HTR-8/SVneo (cell line): ENCODE measurements at regions not wholly inside any gene's neighbourhood (a gene's known extent, or its start where the extent isn't known, plus 50 kb on each side); places are given as distances from the start of the nearest gene placed in this dataset.

ENCODE experiments used
- DNase-seq: peaks from one replicate; pipeline ENCODE4 v3.0.0; 2011; ENCODE audit warnings: low spot score, mixed read lengths; ENCODE audit not compliant: insufficient read length
- FAIRE-seq: peaks from 2 replicates; lab custom pipeline; 2011; peaks lifted over from hg19 to GRCh38; lab: Jason Lieb, UNC

DNA sequence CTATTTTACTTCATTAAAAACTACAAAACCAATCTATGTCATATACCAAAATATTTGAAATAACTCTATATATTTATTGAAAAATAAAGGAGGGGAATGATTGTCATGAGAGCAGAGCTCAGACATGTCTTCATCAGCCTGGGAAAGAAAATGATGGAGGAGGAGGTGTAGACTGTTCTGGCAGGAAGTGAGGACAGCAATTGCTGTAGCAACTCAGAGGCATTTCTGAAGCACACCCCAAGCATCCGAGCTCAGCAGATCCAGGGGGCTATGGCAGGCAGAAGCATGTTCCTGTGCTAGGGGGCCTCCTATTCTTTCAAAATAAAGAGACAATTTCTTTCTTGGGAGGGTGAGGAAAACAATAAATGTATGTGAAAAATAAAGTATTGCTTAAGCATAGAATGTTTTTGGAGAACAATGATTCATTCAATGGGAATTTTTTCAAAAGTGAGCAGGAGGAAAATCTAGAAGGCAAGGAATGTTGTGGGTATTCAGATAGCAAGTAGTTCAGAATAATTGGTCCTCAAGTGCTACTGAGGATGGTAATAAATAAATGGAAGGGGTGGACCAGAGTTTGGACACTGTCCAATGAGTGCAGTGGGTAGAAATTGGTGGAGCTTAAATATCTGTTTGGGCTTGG lies 383.4 kb downstream of the CDH11 start:
- DNase-seq: no peak

DNA sequence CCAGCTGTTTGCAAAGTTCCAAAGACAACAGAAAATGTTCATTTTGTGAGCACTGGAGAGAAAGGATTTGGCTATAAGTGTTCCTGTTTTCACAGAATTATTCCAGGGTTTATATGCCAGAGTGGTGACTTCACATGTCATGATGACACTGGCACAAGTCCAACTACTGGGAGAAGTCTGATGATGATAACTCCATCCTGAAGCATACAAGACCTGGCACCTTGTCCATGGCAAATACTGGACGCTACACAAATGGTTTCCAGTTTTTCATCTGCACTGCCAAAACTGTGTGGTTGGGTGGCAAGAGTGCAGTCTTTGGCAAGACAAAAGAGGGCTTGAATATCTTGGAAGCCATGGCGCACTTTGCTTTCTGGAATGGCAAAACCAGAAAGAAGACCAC lies 385.0 kb downstream of the CDH11 start:
- DNase-seq: no peak
- no peak for FAIRE-seq

More for the DNA sequence above, 383.4 kb downstream of the CDH11 start:
- no peak for FAIRE-seq

GRCh38 chr16:64731891-64732290 lies 390.0 kb downstream of the CDH11 start:
- DNase-seq: no peak

DNA sequence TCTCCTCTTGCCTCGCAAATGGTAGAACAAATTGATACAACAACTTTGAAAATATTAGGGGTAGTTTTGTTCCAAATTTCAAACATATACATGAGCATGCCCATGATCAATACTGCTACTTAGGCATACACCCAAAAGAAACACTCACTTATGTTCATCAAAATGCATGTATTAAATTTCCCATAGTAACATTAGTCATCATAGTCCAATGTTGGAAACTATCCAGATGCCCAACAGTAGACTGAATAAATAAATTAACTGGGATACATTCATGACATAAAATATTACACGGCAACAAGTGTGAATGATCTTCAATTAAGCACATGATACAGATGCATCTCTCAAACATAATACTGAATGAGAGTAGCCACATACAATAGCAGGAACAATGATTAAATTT lies 391.6 kb downstream of the CDH11 start:
- DNase-seq: no peak

More at GRCh38 chr16:64731891-64732290, 390.0 kb downstream of the CDH11 start:
- FAIRE-seq: no peak

GRCh38 chr16:64724339-64724738 lies 397.5 kb downstream of the CDH11 start:
- DNase-seq: no peak
- FAIRE-seq: no peak

More for the DNA sequence above, 391.6 kb downstream of the CDH11 start:
- no peak for FAIRE-seq

DNA sequence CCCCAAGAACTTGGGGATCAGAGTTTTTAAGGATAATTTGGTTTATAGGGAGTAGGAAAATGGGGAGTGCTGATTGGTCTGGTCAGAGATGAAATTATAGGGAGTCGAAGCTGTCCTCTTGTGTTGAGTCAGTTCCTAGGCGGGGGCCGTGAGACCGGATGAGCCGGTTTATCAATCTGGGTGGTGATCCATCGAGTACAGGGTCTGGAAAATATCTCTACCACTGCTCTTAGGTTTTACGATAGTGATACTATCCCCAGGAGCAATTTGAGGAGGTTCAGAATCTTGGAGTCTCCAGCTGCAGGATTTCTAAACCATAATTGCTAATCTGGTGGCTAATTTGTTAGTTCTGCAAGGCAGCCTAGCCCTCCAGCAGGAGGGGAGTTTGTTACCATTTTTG lies 403.4 kb downstream of the CDH11 start:
- FAIRE-seq: no peak
- DNase-seq: no peak

DNA sequence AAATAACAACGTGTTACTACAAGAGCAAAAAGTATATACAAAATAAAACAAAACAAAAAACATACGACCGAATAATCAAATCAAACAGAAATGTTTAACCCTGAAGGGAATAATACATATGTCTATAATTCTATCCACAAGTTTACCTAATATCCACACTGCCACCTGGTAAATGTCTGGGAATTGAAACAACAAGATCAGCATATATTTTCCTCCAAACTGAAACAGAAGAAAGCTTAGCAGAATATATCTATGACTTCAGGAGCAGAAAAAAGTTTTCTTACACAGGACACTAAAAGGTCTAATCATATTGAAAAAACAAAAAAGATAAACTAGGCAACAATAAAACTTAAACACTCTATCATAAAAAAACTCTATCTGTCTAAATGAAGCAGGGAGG lies 404.0 kb downstream of the CDH11 start:
- DNase-seq (no peak), FAIRE-seq (no peak)

- FAIRE-seq (no peak), DNase-seq (no peak)
Observed at GRCh38 chr16:64715624-64716023, 406.2 kb downstream of the CDH11 start.

DNA sequence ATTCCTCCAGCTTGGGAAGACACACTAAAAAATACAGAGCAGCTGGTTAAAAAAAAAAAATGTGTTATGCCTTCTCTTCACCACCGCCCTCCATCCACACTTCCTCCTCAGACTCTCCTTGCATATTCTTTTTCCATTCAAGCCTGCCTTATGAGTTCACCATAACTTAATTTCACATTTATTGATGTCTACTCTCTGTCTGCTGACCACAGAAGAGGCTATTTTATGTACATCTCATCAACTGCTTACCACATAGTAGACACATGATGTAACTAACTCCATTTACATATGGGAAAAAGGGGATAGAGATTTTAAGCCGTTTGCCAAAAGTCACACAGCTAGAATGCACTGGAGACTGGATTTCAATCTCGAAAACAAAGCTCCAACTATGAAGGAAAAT lies 409.8 kb downstream of the CDH11 start:
- DNase-seq (no peak), FAIRE-seq (no peak)

- no peak for FAIRE-seq
- DNase-seq: no peak
Observed at GRCh38 chr16:64711596-64711995, 410.3 kb downstream of the CDH11 start.

DNA sequence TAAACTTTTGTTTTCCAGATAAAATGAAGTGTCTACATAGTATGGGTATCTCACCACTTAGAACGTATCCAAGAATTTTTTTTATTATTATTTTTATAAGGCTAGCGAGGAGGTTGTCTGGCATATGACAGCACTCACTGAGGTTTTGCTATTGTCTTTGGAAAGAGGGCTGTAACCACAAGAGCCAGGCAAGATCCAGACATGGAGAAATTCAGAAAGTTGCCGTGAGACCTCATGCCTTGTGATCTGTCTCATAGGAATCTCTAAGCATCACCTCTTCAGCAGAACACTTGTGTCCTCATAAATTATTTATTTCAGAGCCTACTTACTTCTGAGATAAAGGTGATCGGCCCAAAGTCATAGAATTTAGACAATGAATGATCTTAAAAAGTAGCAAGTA lies 410.8 kb downstream of the CDH11 start:
- DNase-seq (no peak), FAIRE-seq (no peak)

DNA sequence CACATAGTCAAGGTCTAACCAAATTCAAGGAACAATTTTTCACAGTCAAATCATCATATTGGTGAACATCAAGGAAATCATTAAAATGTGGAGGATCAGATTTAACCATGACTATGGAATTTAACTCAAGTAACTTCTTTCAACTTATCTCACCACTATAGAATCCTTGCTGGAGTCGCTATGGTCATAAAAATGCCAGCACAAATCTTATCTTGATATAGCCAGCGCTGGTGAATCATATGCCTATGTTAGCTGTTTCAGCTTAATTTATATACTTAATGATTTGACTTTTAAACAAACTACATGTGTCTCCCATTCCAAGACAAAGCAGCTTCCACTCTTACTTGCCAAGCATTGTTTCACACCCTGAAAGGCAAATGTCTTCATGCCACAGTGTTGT lies 416.4 kb downstream of the CDH11 start:
- no peak for DNase-seq
- FAIRE-seq: no peak

DNA sequence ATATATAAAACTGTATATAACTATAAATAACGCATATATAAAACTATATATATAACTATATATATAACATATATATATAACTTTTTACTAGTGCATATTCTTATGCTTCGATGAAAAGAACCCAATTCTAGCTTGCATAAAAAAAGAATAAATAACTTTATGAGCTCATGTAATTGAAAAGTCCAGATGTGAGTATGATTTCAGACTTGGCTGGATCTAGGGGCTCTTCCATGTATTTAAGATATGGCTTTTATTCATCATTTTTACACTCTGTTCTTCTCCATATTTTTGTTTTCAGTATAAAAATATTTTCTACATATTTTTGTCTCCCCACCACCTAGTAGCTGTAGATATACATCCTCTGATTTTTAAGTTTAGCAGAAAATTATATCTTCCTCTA lies 417.5 kb downstream of the CDH11 start:
- DNase-seq (no peak), FAIRE-seq (no peak)

DNA sequence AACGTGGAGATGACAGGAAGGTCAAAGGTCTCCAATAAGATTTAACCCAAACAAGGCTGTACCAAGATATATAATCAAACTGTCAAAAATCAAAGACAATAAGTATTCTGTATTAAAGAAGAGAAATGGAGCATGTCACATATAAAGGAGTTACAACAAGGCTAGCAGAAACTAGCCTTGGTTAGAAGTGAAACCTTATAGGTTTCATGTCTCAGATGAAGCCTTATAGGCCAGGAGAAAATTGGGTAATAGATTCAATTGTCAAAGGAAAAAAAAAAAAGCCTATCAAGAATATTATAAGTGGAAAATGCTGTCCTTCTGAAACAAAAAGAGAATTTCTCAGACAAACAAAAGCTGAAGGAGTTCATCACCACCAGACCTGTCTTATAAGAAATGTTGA lies 419.4 kb downstream of the CDH11 start:
- no peak for FAIRE-seq
- no peak for DNase-seq

- FAIRE-seq: no peak
- DNase-seq: no peak
Observed at GRCh38 chr16:64700628-64701027, 421.2 kb downstream of the CDH11 start.

DNA sequence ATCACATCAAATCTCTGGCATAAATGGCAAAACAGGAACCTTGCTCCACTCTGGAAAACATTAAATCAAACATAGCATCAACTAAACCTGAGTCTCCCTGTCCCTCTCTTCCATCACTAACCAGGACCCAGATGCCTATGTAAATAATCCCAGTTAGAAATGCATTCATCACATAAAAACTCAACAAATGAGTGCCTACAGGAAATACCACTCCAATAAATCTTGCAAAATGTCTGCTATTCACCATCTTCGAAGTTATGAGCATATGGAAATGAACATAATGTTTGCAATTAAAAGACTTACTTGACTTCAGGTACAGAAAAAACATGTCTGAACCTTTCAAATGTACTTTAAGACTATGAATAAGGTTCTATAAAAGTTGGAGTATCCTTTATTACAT lies 425.0 kb downstream of the CDH11 start:
- no peak for FAIRE-seq
- DNase-seq: no peak

DNA sequence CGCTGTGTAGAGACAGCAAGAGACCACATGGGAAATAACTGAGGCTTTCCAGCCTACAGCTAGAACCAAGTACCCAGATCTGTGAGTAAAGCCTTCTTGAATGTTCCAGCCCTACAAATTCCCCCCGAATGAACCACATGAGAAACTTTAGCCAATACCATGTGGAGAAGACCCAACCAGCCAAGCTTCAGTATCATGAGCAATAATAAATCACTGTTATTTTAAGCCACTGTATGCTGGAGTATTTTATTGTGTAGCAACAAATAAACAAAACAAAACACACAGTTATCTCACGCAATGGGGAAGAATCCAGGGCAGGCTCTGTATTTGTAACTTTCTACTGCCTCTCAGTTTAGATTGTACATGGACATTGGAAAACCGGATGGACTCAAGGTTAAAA lies 426.2 kb downstream of the CDH11 start:
- FAIRE-seq (no peak), DNase-seq (no peak)

GRCh38 chr16:64693946-64694345 lies 427.9 kb downstream of the CDH11 start:
- no peak for DNase-seq
- FAIRE-seq: no peak

- no peak for FAIRE-seq
- DNase-seq: no peak
Observed at GRCh38 chr16:64687786-64688185, 434.1 kb downstream of the CDH11 start.

DNA sequence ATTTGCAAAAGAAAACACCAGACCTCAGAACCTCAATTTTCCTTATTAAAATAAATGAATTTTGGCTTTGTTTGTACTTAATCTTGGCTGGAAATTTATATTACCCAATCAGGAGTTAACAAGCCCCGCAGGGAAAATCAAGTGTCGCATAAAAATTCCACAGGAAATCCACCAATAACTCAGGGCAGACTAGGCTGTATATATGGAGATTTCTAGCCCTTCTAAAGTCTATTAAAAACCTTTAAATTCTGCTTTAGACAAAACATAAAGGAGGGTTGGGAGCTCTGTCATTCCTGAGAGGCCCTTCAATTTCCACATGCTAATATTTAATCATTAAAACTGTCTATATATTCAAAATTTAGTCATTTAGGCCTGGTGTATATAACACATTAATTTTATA lies 434.7 kb downstream of the CDH11 start:
- no peak for DNase-seq
- FAIRE-seq: no peak

- DNase-seq (no peak), FAIRE-seq (no peak)
Observed at GRCh38 chr16:64679976-64680690, 441.7 kb downstream of the CDH11 start.

GRCh38 chr16:64669573-64669972 lies 452.3 kb downstream of the CDH11 start:
- FAIRE-seq: no peak
- no peak for DNase-seq
